ENCODE measurements at regions not wholly inside any gene's neighbourhood (a gene's known extent, or its start where the extent isn't known, plus 50 kb on each side); places are given as distances from the start of the nearest gene placed in this dataset.

GRCh38 chr1:2867087-2867425 lies 65.6 kb upstream of the TTC34 start:
- WGBS, 2 donors, result 80 to 83% methylated on average over 11 of the region's 11 CpGs
- intact Hi-C loops (cut with DNase I), result no loop called here
- peaks cover 0 to 69% (median 53%) of the 10 kb centered on the region in 7 donors for H3K27me3 ChIP-seq

GRCh38 chr1:2867861-2868260 lies 66.4 kb upstream of the TTC34 start:
- DNase-seq, result no peak
- no peaks in the 10 kb centered on the region for H3K4me1 ChIP-seq
- intact Hi-C loops (cut with DNase I), result no loop called here
- H3K36me3 ChIP-seq, result no peaks in the 10 kb centered on the region
- no peak overlapping the region for H3K27ac ChIP-seq
- whole genome bisulfite sequencing, 2 donors, result 47 to 62% methylated on average over 10 of the region's 10 CpGs
- H3K9me3 ChIP-seq, result peaks cover 0 to 29% (median 16%) of the 10 kb centered on the region in 11 donors
- no peak for TF ChIP-seq CTCF (IDR thresholded peaks at IDR 0.05)
- no peak for ATAC-seq
- peaks cover 0 to 64% (median 45%) of the 10 kb centered on the region in 7 donors for H3K27me3 ChIP-seq
- H3K4me3 ChIP-seq, result no peak overlapping the region

More at GRCh38 chr1:2867087-2867425, 65.6 kb upstream of the TTC34 start:
- H3K4me3 ChIP-seq, result no peak overlapping the region
- H3K36me3 ChIP-seq, result no peaks in the 10 kb centered on the region
- ATAC-seq (no peak), DNase-seq (peak in 1 of 2 donors; percentile 2)
- no peak for TF ChIP-seq CTCF (IDR thresholded peaks at IDR 0.05)
- no peak overlapping the region for H3K27ac ChIP-seq
- H3K9me3 ChIP-seq, result peaks cover 0 to 23% (median 15%) of the 10 kb centered on the region in 11 donors
- H3K4me1 ChIP-seq, result no peaks in the 10 kb centered on the region

- intact Hi-C loops (cut with DNase I), result no loop called here
- peaks cover 0 to 29% (median 16%) of the 10 kb centered on the region in 11 donors for H3K9me3 ChIP-seq
- 67 to 70% methylated on average over 23 of the region's 23 CpGs for WGBS, 2 donors
- H3K4me3 ChIP-seq, result no peak overlapping the region
- DNase-seq, result no peak
- H3K27ac ChIP-seq, result no peak overlapping the region
- no peak for ATAC-seq
- peaks cover 0 to 65% (median 43%) of the 10 kb centered on the region in 7 donors for H3K27me3 ChIP-seq
- H3K4me1 ChIP-seq, result no peaks in the 10 kb centered on the region
- H3K36me3 ChIP-seq, result no peaks in the 10 kb centered on the region
- TF ChIP-seq CTCF (IDR thresholded peaks at IDR 0.05), result no peak
These were observed 67.2 kb upstream of the TTC34 start for GRCh38 chr1:2868571-2869195.

GRCh38 chr1:2871246-2871815 lies 69.8 kb upstream of the TTC34 start:
- no peak for TF ChIP-seq CTCF (IDR thresholded peaks at IDR 0.05)
- no peak for ATAC-seq
- peaks cover 0 to 14% (median 0%) of the 10 kb centered on the region in 9 donors for H3K4me1 ChIP-seq
- no peaks in the 10 kb centered on the region for H3K36me3 ChIP-seq
- WGBS, 2 donors, result 89 to 93% methylated on average over 6 of the region's 6 CpGs
- intact Hi-C loops (cut with DNase I), result loop anchor here in 1 of 10 donors (10.0 kb wide), 1 partner anchor 553 kb away; no protein-coding TSS in a partner anchor
- H3K27me3 ChIP-seq, result peaks cover 0 to 61% (median 29%) of the 10 kb centered on the region in 7 donors
- no peak overlapping the region for H3K4me3 ChIP-seq
- peaks cover 0 to 29% (median 16%) of the 10 kb centered on the region in 11 donors for H3K9me3 ChIP-seq
- DNase-seq, result no peak
- H3K27ac ChIP-seq, result no peak overlapping the region
